ENCODE measurements at regions not wholly inside any gene's neighbourhood (a gene's known extent, or its start where the extent isn't known, plus 50 kb on each side); places are given as distances from the start of the nearest gene placed in this dataset.

GRCh38 chr17:31789707-31790505 is 69.1 kb downstream of the COPRS start:
- TF ChIP-seq CTCF (IDR thresholded peaks at IDR 0.05) = no peak
- no peaks in the 10 kb centered on the region for H3K27me3 ChIP-seq (ENCODE audit: control insufficient read depth, insufficient read depth, low read length)
- no peak overlapping the region for H3K4me3 ChIP-seq (ENCODE audit: low read depth, low read length)

GRCh38 chr17:31788956-31789355 is 70.1 kb downstream of the COPRS start:
- no peak overlapping the region for H3K9ac ChIP-seq
- H2AFZ ChIP-seq = no peak overlapping the region
- H3K27ac ChIP-seq = no peak overlapping the region
- no peak overlapping the region for H3K4me3 ChIP-seq (ENCODE audit: low read depth, low read length)
- no peaks in the 10 kb centered on the region for H3K79me2 ChIP-seq
- TF ChIP-seq CTCF (IDR thresholded peaks at IDR 0.05) = no peak
- no peak overlapping the region for H3K4me2 ChIP-seq (ENCODE audit: low read length)
- no peaks in the 10 kb centered on the region for H3K36me3 ChIP-seq (ENCODE audit: control insufficient read depth, insufficient read depth, low read length)
- no peaks in the 10 kb centered on the region for H3K27me3 ChIP-seq (ENCODE audit: control insufficient read depth, insufficient read depth, low read length)
- H3K4me1 ChIP-seq = no peaks in the 10 kb centered on the region
- H3K9me3 ChIP-seq (ENCODE audit: control insufficient read depth, low read length) = no peaks in the 10 kb centered on the region

More at GRCh38 chr17:31789707-31790505, 69.1 kb downstream of the COPRS start:
- H3K9me3 ChIP-seq (ENCODE audit: control insufficient read depth, low read length) = no peaks in the 10 kb centered on the region
- H3K36me3 ChIP-seq (ENCODE audit: control insufficient read depth, insufficient read depth, low read length) = no peaks in the 10 kb centered on the region
- no peaks in the 10 kb centered on the region for H3K79me2 ChIP-seq
- no peaks in the 10 kb centered on the region for H3K4me1 ChIP-seq
- H3K9ac ChIP-seq = no peak overlapping the region
- no peak overlapping the region for H2AFZ ChIP-seq
- no peak overlapping the region for H3K4me2 ChIP-seq (ENCODE audit: low read length)
- no peak overlapping the region for H3K27ac ChIP-seq

- no peak overlapping the region for H3K4me3 ChIP-seq (ENCODE audit: low read depth, low read length)
- H3K4me1 ChIP-seq = no peaks in the 10 kb centered on the region
- H3K9me3 ChIP-seq (ENCODE audit: control insufficient read depth, low read length) = no peaks in the 10 kb centered on the region
- H3K79me2 ChIP-seq = no peaks in the 10 kb centered on the region
- no peaks in the 10 kb centered on the region for H3K27me3 ChIP-seq (ENCODE audit: control insufficient read depth, insufficient read depth, low read length)
- H3K9ac ChIP-seq = no peak overlapping the region
- H3K4me2 ChIP-seq (ENCODE audit: low read length) = no peak overlapping the region
- H3K27ac ChIP-seq = no peak overlapping the region
- no peaks in the 10 kb centered on the region for H3K36me3 ChIP-seq (ENCODE audit: control insufficient read depth, insufficient read depth, low read length)
- no peak overlapping the region for H2AFZ ChIP-seq
- TF ChIP-seq CTCF (IDR thresholded peaks at IDR 0.05) = no peak
These were observed 70.5 kb downstream of the COPRS start for GRCh38 chr17:31788571-31788946.

GRCh38 chr17:31787857-31788570 is 71.0 kb downstream of the COPRS start:
- Histone ChIP-seq H3K4me1 (no peaks in the 10 kb centered on the region), H3K79me2 (no peaks in the 10 kb centered on the region), H2AFZ (no peak overlapping the region), H3K9me3 (ENCODE audit: control insufficient read depth, low read length) (no peaks in the 10 kb centered on the region), H3K4me3 (ENCODE audit: low read depth, low read length) (no peak overlapping the region), H3K36me3 (ENCODE audit: control insufficient read depth, insufficient read depth, low read length) (no peaks in the 10 kb centered on the region), H3K27ac (no peak overlapping the region), H3K27me3 (ENCODE audit: control insufficient read depth, insufficient read depth, low read length) (no peaks in the 10 kb centered on the region), H3K9ac (no peak overlapping the region), H3K4me2 (ENCODE audit: low read length) (no peak overlapping the region)
- no peak for TF ChIP-seq CTCF (IDR thresholded peaks at IDR 0.05)

All from parathyroid adenoma (tissue), 2 donors.